ENCODE measurements at regions not wholly inside any gene's neighbourhood (a gene's known extent, or its start where the extent isn't known, plus 50 kb on each side); places are given as distances from the start of the nearest gene placed in this dataset.

DNA sequence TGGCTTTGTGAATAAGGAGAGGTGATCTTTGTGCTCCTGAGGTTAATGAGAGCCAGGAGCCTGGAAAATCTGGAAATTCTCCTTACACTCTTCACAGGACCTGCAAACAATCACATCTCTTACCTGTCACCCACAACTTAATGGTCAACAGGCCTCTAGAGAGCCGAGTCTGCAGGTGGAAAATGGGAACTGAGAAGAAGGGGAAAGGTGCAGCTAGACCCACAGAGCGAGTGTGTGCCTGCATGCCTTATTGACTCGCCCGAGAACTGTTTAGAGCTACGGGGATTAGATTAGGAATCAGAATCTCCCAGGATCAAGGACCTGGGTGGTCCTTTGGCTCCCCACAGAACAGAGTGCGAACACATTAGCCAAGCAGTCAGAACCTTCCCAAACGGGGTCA, 329.6 kb downstream of the PTEN start:
- H3K27ac Mint-ChIP-seq, result no peak overlapping the region
- H3K36me3 Mint-ChIP-seq, result no peaks in the 10 kb centered on the region
- no peak for DNase-seq (ENCODE audit: low spot score in 2 of 2)
- no peaks in the 10 kb centered on the region for H3K9me3 Mint-ChIP-seq
- ATAC-seq, result no peak
- H3K4me1 Mint-ChIP-seq, result peaks cover 27% of the 10 kb centered on the region
- H3K4me3 Mint-ChIP-seq, result no peak overlapping the region

DNA sequence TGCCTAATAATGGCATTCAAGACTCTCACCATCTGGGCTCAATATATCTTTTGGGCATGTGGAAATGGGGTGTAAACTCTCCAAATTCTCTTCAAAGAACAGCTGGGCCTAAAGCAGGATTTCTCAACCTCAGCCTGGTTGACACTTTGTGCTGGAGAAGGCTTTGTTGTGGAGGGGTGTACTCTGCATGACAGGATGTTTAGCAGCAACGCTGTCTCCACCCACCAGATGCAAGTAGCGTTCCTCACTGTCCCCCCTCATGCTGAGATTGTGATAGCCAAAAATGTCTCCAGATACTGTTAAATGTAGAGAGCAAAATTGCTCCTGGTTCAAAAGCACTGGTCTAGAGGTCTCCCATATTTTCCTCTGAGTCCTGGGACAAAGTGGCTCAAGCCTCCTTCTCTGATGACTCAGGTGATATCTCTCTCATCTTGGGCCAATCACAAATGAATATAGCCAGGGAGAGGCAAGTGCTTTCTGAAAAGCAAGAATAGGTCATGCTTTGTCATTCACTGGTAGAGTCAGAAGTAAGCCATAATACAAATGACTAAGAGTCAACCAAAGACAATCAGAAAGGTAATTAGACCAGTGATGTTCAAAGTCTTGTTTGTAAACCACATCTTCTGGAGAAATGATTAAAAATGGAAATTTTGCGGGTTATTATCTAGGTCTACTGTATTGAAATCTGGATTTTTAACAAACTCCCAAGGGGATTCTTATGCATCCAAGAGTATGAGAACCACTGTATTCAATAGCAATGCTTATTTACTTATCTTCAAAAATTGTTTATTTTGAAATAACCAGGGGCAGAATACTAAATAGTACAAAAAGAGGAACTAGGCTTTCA, 330.8 kb downstream of the PTEN start:
- ATAC-seq (peak; percentile 98), DNase-seq (ENCODE audit: low spot score in 2 of 2) (peak in 1 of 2 donors; percentile 55)
- no peaks in the 10 kb centered on the region for H3K9me3 Mint-ChIP-seq
- peaks cover 31% of the 10 kb centered on the region for H3K4me1 Mint-ChIP-seq
- H3K27ac Mint-ChIP-seq, result peak overlapping the region; percentile 63
- H3K36me3 Mint-ChIP-seq, result no peaks in the 10 kb centered on the region
- no peak overlapping the region for H3K4me3 Mint-ChIP-seq

DNA sequence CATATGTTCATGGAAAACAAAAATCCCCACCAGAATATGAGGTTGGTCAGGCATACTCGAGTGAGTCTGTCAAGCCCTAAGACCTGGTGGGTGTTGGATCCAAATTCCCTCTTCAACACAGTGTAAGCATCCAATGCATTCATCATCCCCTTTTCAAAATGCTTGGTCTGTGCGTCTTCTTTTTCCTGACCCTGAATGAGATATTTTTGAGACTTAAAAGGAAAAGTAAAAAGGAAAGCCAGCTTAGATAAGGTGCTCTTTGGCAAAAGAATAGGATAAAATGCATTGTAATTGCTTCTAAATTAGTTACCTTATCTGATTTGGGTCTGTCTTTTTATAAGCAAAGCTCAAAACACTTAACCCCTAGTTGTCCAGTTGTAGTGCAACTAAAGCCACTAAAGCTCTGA, 331.5 kb downstream of the PTEN start:
- no peak for DNase-seq (ENCODE audit: low spot score in 2 of 2)
- Mint-ChIP-seq H3K36me3 (no peaks in the 10 kb centered on the region), H3K4me1 (peaks cover 31% of the 10 kb centered on the region), H3K9me3 (no peaks in the 10 kb centered on the region), H3K4me3 (no peak overlapping the region), H3K27ac (no peak overlapping the region)
- no peak for ATAC-seq

DNA sequence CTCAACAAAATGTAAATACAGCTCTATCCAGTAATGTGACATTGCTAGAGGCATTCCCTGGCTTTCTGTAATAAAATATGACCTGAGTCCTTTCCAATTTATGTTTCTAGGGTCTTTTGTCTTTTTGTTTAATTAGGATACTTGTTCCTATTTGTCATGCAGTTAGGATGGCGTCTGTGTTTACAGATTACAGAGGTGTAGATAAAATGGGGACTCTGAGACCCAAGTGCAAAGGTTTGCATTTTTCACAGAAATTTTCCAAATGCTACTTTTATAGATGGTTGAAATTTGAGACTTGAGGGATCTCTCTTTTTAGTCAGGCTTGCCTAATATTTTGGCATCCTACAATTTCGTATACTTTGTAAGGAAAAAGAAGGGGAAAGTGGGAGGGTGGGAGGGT, 332.4 kb downstream of the PTEN start:
- no peak for ATAC-seq
- no peak overlapping the region for H3K4me3 Mint-ChIP-seq
- H3K9me3 Mint-ChIP-seq, result no peaks in the 10 kb centered on the region
- no peak overlapping the region for H3K27ac Mint-ChIP-seq
- peaks cover 31% of the 10 kb centered on the region for H3K4me1 Mint-ChIP-seq
- no peak for DNase-seq (ENCODE audit: low spot score in 2 of 2)
- H3K36me3 Mint-ChIP-seq, result no peaks in the 10 kb centered on the region

DNA sequence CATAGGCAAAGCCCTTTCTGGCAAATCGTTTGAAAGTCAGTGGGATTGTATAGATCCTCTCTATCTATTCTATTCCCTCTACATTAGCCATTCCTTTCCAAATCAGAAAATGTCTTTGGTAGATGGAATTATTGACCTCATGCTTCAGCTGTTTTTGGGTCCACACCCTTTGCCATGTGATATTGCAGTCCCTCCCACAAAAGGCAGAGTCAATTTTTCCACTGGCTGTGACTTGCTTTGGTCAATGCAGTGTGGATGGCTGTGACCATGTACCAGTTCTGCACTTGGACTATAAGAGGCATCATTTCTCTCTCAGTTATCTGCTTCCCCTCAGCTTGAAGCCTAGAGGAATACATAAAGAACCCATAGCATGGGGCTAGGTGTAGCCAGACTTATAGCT, 332.9 kb downstream of the PTEN start:
- ATAC-seq (no peak), DNase-seq (ENCODE audit: low spot score in 2 of 2) (no peak)
- Mint-ChIP-seq H3K4me1 (peaks cover 31% of the 10 kb centered on the region), H3K27ac (no peak overlapping the region), H3K36me3 (no peaks in the 10 kb centered on the region), H3K4me3 (no peak overlapping the region), H3K9me3 (no peaks in the 10 kb centered on the region)

DNA sequence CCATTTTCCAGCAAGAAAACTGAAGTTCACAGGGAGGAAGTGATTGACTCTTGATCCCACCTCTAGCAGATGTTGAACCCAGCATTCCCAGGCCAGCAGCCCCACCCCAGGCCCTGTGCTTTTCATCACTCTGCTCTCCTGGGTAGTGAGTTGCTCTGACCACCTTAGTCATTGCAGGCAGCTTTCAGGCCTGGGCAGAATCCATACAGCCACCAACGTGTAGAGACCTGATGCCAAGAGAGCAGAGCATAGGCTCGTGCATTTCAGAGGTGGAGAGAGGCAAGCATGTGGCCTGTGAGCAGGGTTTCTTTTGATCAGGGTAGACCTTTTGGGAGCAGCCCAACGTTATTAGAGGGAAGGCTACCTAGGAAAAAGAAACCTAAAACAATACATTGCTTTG, 334.6 kb downstream of the PTEN start:
- Mint-ChIP-seq H3K9me3 (no peaks in the 10 kb centered on the region), H3K27ac (no peak overlapping the region), H3K4me3 (no peak overlapping the region), H3K36me3 (no peaks in the 10 kb centered on the region), H3K4me1 (peaks cover 28% of the 10 kb centered on the region)
- ATAC-seq, result no peak
- no peak for DNase-seq (ENCODE audit: low spot score in 2 of 2)

DNA sequence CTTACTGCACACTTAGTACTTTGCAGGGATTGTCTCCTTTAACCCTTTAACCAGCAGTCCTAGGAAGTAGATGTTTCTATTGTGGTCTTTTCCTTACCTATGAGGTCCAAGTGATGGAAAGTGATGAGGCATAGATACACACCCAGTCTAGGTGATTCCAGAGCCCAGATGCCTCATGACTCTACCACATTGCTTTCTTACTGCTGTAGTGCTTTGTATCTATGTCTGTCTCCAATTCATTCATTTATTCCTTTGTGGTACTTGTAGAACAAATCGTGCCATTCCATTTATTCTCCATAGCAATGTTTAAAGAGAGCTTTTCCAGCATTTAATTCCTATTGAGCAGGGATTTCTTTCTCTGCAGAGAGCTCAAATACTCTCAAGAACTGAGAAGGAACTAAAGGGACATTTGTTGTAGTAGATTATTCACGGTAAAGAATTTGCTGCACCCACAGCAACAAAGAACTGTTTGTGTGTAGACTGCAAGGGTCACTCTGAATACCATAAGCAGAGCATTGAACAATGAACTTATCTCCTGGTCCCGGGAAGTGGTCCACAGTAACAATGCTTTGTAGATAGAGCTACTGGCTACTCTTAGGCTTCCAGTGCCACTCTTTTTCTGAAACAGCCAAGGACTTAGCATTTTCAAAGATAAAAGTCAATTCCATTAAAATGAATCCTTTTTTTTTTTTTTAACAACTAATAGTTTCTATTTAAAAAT, 337.0 kb downstream of the PTEN start:
- Mint-ChIP-seq H3K4me1 (peaks cover 5% of the 10 kb centered on the region), H3K9me3 (no peaks in the 10 kb centered on the region), H3K4me3 (no peak overlapping the region), H3K27ac (no peak overlapping the region), H3K36me3 (no peaks in the 10 kb centered on the region)
- DNase-seq (ENCODE audit: low spot score in 2 of 2) (no peak), ATAC-seq (no peak)

DNA sequence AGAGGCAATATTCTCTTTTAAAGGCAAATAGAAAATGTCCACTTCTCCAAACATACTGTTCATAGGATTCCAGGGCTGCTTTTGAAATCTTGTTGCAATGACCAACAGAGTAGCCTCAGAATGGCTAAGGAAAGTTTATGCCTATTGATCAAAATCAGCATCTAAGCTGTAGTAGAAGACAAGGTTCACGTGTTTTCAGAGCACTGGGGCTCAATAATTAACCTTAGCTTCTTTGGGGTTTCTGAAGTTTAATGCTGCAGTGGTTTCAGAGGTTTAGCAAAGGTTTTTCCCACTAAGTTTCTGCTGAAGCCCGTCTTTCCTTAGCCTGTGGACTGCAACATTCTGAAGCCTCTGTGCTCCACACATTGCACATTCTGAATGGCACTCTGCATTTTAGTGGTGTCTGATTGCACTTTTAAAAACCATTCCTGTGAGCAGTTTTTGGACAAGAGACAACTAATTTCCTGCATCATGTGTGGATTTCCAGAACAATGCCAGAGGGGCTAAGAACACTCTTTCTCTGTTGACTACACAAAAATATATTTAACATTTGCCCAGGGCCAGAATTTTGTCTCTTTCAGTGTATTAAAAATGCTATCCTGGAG, 342.5 kb downstream of the PTEN start:
- Mint-ChIP-seq H3K27ac (no peak overlapping the region), H3K36me3 (no peaks in the 10 kb centered on the region), H3K4me3 (no peak overlapping the region), H3K9me3 (no peaks in the 10 kb centered on the region), H3K4me1 (no peaks in the 10 kb centered on the region)
- ATAC-seq, result no peak
- no peak for DNase-seq (ENCODE audit: low spot score in 2 of 2)

DNA sequence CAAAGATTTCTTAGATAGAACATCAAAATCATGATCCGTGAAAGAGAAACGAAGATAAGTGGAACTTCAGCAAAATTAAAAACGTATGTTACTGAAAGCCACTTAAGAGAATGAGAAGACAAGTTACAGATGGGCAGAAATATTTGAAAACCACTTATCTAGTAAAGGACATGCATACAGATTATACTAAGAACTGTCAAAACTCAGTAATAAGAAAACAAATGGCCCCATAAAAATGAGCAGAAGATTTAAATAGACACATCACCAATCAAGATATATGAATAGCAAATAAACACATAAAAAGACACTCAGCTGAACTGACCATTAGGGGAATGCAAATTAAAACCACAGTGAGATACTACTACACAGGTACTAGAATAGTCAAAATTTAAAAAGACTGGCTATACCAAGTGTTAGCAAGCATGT, 343.7 kb downstream of the PTEN start:
- Mint-ChIP-seq H3K36me3 (no peaks in the 10 kb centered on the region), H3K9me3 (no peaks in the 10 kb centered on the region), H3K4me3 (no peak overlapping the region), H3K27ac (no peak overlapping the region), H3K4me1 (peaks cover 7% of the 10 kb centered on the region)
- DNase-seq (ENCODE audit: low spot score in 2 of 2) (no peak), ATAC-seq (no peak)

DNA sequence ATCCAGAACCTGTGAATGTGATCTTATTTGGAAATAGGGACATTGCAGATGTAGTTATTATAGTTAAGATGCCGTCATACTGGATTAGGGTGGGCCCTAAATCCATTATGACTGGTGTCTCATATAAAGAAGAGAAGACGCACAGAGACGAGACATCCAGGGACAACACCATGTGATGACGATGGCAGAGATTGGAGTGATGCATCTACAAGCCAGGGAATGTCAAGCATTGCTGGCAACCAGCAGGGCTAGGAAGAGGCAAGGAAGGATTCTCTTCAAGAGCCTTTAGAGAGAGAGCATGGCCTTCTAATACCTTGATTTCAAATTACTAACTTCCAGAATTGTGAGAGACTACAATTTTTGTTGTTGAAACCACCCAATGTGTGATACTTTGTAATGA, 345.8 kb downstream of the PTEN start:
- DNase-seq (ENCODE audit: low spot score in 2 of 2), result no peak
- Mint-ChIP-seq H3K4me1 (peaks cover 11% of the 10 kb centered on the region), H3K36me3 (no peaks in the 10 kb centered on the region), H3K4me3 (no peak overlapping the region), H3K9me3 (no peaks in the 10 kb centered on the region), H3K27ac (no peak overlapping the region)
- no peak for ATAC-seq

DNA sequence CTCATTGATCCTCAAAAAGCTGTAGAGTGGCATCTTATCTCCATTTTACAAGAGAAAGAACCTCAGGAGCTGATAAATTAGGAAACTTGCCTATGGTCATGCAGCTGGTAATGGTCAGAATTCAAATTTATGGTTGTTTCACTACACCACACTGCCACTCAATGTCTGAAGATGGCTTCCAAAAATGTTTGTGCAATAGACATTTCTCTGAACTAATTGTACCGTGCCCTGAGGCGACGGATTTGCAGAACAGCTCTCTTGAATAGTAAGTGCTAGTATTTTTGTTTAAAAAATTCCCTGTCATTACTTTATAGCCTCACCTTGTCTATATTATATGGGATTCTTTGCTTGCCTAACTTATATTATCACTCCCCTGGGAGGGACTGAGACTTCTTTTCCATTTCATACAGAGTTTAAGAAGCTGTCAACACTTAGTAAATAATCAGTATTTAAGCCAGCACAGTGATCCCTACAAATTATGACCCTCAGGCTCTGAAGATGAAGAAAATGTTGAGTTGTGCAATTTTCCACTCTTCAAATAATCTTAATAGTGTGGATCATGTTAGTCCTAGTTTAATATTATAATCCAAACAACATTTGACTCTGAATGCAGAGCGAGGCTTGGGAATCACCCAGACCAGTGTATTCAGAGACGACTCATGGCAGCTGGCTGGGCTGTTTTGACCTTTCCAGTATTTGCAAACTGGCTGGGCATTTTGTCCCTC, 346.6 kb downstream of the PTEN start:
- H3K4me1 Mint-ChIP-seq, result peaks cover 11% of the 10 kb centered on the region
- no peak overlapping the region for H3K4me3 Mint-ChIP-seq
- no peak overlapping the region for H3K27ac Mint-ChIP-seq
- DNase-seq (ENCODE audit: low spot score in 2 of 2) (no peak), ATAC-seq (no peak)
- H3K9me3 Mint-ChIP-seq, result no peaks in the 10 kb centered on the region
- no peaks in the 10 kb centered on the region for H3K36me3 Mint-ChIP-seq

DNA sequence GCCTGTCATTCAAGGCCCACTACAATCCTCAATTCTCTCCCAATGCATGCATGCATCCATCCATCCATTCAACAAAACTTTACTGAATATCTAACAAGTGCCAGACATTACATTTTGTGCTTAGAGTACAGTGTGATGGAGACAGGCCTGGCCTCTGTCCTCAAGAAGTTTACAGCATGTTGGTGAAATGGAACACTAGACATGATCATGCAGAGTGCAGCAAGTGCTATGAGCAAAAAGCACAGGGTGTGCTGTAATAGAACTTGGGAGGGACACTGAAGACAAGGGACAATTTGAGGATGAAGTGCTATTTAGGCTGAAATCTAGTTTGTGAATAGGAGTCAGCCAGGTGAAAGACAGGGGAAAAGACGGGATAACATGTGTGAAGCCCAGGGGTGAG, 347.8 kb downstream of the PTEN start:
- H3K9me3 Mint-ChIP-seq, result no peaks in the 10 kb centered on the region
- H3K4me3 Mint-ChIP-seq, result no peak overlapping the region
- ATAC-seq (no peak), DNase-seq (ENCODE audit: low spot score in 2 of 2) (no peak)
- H3K27ac Mint-ChIP-seq, result no peak overlapping the region
- no peaks in the 10 kb centered on the region for H3K36me3 Mint-ChIP-seq
- H3K4me1 Mint-ChIP-seq, result peaks cover 11% of the 10 kb centered on the region

DNA sequence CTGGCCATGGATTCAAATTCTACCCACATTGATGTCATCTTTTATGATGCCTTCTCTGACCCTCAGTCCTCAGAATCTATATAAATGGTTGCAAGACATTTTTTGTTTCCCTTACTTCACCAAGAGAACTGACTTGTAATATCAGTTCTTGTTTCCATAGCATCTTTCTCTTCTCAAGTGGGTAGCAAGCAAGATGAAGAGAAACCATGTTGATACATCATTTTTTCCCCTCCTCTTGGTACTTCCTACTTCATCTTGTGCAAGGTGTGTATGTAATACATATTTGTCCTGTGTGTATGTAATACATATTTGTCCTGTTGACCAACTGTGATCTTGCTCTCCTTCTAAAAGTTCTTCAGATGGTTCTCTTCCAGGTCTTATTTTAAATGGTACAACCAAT, 348.6 kb downstream of the PTEN start:
- H3K36me3 Mint-ChIP-seq, result no peaks in the 10 kb centered on the region
- H3K9me3 Mint-ChIP-seq, result no peaks in the 10 kb centered on the region
- ATAC-seq, result no peak
- no peak overlapping the region for H3K27ac Mint-ChIP-seq
- H3K4me1 Mint-ChIP-seq, result peaks cover 11% of the 10 kb centered on the region
- no peak for DNase-seq (ENCODE audit: low spot score in 2 of 2)
- no peak overlapping the region for H3K4me3 Mint-ChIP-seq

DNA sequence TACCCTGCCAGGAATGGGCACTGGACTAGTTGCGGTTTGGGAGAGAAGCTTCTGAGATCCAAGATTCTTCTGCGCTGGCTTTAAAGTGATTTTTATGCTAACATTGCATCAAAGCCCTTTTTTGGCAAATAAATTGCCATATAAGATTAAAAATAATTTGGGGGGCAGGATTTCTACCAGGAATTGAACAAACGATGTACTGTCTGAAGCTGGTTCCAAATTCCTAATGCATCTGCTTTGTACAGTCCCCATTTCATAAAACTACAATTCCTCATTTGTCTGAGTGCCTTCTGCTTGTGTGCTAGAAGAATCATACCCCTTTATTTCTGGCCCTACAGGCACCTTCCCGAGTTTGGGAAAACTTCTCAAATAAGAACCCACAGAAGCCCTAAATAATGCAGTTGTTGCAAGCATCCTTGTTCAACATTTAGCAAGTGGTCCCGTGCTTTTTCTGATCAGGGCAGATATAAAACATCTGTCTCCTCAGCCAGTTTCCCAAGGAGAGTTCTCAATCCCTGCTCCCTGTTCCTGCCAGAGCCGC, 349.7 kb downstream of the PTEN start:
- ATAC-seq (no peak), DNase-seq (ENCODE audit: low spot score in 2 of 2) (no peak)
- Mint-ChIP-seq H3K4me1 (peaks cover 11% of the 10 kb centered on the region), H3K36me3 (no peaks in the 10 kb centered on the region), H3K27ac (no peak overlapping the region), H3K4me3 (no peak overlapping the region), H3K9me3 (no peaks in the 10 kb centered on the region)

DNA sequence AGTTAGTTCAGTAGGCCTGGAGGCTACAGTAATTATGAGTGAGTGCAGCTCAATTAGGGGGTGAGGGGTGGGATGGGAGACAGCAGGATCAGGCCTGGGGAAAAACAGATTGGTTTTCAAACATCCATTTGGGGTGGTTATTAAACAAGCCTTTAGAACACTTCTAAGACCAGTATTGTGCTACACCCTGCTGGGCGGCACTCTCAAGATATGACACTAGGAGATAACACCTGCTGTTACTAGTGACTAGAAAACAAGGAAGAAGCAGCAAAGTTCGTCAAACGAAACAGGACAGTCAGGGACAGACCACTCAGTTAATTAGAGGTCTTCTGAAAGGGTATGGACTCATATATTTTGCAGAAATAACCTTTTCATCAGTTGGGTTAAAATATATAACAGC, 353.6 kb downstream of the PTEN start:
- H3K4me1 Mint-ChIP-seq, result peaks cover 5% of the 10 kb centered on the region
- DNase-seq (ENCODE audit: low spot score in 2 of 2), result no peak
- no peaks in the 10 kb centered on the region for H3K9me3 Mint-ChIP-seq
- no peak for ATAC-seq
- H3K36me3 Mint-ChIP-seq, result no peaks in the 10 kb centered on the region
- no peak overlapping the region for H3K27ac Mint-ChIP-seq
- no peak overlapping the region for H3K4me3 Mint-ChIP-seq

All from stimulated activated effector memory CD8-positive, alpha-beta T cell treated with anti-CD3 and anti-CD28 coated beads, Interleukin-12 subunit alpha, Interleukin-12 subunit beta, amount 100 ng/mL, for 72 hours (primary cell).